GM23248 (cell line): ENCODE measurements at regions not wholly inside any gene's neighbourhood (a gene's known extent, or its start where the extent isn't known, plus 50 kb on each side); places are given as distances from the start of the nearest gene placed in this dataset.

ENCODE experiments used
- EZH2 ChIP-seq: fragments of 200-600 bp; sonication (generic); IDR thresholded peaks from 2 replicates; pipeline ENCODE4 v1.6.1; 2018; ENCODE audit warnings: antibody characterized with exemption, mild to moderate bottlenecking; ENCODE audit not compliant: insufficient read depth, poor library complexity, severe bottlenecking
- EZH2phosphoT487 ChIP-seq: fragments of 200-600 bp; sonication (generic); IDR thresholded peaks from 2 replicates; pipeline ENCODE4 v1.6.1; 2018; ENCODE audit warnings: antibody characterized with exemption, moderate library complexity, mild to moderate bottlenecking, low read depth; ENCODE audit not compliant: insufficient read depth

DNA sequence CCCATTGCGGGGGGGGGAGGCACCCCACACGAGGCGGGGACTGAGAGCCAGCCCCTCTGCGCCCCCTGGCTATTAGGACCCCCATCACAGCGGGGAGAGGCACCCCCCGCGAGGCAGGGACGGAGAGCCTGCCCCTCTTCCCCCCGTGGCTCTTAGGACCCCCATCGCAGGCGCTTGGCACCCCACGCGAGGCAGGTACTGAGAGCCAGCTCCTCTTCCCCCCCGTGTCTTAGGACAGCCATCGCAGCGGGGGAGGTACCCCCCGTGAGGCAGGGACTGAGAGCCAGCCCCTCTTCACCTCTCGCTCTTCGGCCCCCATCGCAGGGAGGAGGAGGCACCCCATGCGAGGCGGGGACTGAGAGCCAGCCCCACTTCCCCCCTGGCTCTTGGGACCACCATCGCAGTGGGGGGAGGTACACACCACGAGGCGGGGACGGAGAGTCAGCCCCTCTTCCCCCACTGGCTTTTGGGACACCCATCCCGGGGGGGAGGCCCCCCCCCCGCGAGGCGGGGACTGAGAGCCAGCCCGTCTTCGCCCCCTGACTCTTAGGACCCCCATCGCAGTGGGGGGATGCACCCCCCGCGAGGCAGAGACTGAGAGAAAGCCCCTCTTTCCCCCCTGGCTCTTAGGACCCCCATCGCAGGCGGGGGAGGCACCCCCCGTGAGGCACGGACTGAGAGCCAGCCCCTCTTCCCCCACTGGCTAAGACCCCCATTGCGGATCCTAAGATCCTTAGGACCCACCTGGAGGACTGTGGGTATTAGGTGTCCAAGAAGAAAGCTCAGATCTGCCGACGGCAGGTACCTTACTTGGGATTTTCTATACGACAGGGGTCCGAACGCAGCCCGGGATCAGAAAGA lies 198.6 kb upstream of the PZP start:
- no peak for TF ChIP-seq EZH2phosphoT487
- TF ChIP-seq EZH2 = no peak
